NCI-H1930 (cell line): ENCODE measurements at regions not wholly inside any gene's neighbourhood (a gene's known extent, or its start where the extent isn't known, plus 50 kb on each side); places are given as distances from the start of the nearest gene placed in this dataset.
"Not testable (repeated sequence)": the region's sequence is repeated elsewhere in the genome, so short reads cannot be mapped to it uniquely, and the experiment has no call there.

ENCODE experiments used
- DNase-seq, 2 experiments: peaks; one replicate each; lab custom pipeline; 2025; lab: John Stamatoyannopoulos, UW

GRCh38 chr16:17002565-17002964 is 468.2 kb downstream of the XYLT1 start:
- no peak for DNase-seq

- not testable (repeated sequence) for DNase-seq
These were observed 464.8 kb downstream of the XYLT1 start for GRCh38 chr16:17005963-17006362.

GRCh38 chr16:17011712-17012111 is 459.0 kb downstream of the XYLT1 start:
- DNase-seq = no peak

GRCh38 chr16:17013038-17013437 is 457.7 kb downstream of the XYLT1 start:
- no peak for DNase-seq

GRCh38 chr16:17014484-17015121 is 456.2 kb downstream of the XYLT1 start:
- DNase-seq = no peak

GRCh38 chr16:17015702-17016101 is 455.1 kb downstream of the XYLT1 start:
- no peak for DNase-seq

- no peak for DNase-seq
These were observed 453.3 kb downstream of the XYLT1 start for GRCh38 chr16:17017442-17017841.

GRCh38 chr16:17018585-17018939 is 452.2 kb downstream of the XYLT1 start:
- no peak for DNase-seq

GRCh38 chr16:17019366-17019765 is 451.4 kb downstream of the XYLT1 start:
- DNase-seq = no peak

GRCh38 chr16:17023606-17024005 is 447.2 kb downstream of the XYLT1 start:
- DNase-seq = no peak

GRCh38 chr16:17024514-17024913 is 446.2 kb downstream of the XYLT1 start:
- no peak for DNase-seq

GRCh38 chr16:17026600-17027242 is 444.0 kb downstream of the XYLT1 start:
- DNase-seq = no peak

GRCh38 chr16:17027488-17028129 is 443.2 kb downstream of the XYLT1 start:
- no peak for DNase-seq

- no peak for DNase-seq
These were observed 441.0 kb downstream of the XYLT1 start for GRCh38 chr16:17029602-17030350.

- DNase-seq = no peak
These were observed 439.1 kb downstream of the XYLT1 start for GRCh38 chr16:17031484-17032268.

- DNase-seq = no peak
These were observed 438.4 kb downstream of the XYLT1 start for GRCh38 chr16:17032332-17032731.

GRCh38 chr16:17034477-17035252 is 436.1 kb downstream of the XYLT1 start:
- DNase-seq = no peak

GRCh38 chr16:17037499-17037898 is 433.3 kb downstream of the XYLT1 start:
- DNase-seq = no peak

- DNase-seq = no peak
These were observed 432.3 kb downstream of the XYLT1 start for GRCh38 chr16:17038415-17038814.

GRCh38 chr16:17049109-17049508 is 421.7 kb downstream of the XYLT1 start:
- not testable (repeated sequence) for DNase-seq

GRCh38 chr16:17050468-17050867 is 420.3 kb downstream of the XYLT1 start:
- no peak for DNase-seq
